ENCODE measurements at regions not wholly inside any gene's neighbourhood (a gene's known extent, or its start where the extent isn't known, plus 50 kb on each side); places are given as distances from the start of the nearest gene placed in this dataset.
"Not testable (repeated sequence)": the region's sequence is repeated elsewhere in the genome, so short reads cannot be mapped to it uniquely, and the experiment has no call there.

DNA sequence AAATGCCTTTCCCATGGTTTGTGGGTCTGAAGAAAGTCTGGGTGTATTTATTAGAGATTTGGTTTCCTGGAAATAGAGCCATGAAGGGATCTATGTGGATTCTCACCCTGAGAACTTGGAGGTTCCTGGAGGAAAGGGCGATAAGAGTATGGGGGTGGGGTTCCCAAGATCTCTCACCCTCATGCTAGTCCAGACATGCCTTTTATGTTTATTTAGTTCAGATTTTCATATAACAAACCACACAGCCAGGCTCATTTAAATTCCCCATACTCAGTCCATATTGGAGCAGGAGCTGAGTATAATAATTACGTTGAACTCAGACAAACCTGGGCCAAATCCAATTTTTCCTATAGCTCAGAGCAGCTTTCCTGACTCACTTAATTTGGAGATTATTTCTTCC is 566.6 kb downstream of the GOLGA6L6 start:
- Histone ChIP-seq H3K4me3 (no peak overlapping the region), H3K27me3 (replicated peaks) (no peaks in the 10 kb centered on the region), H3K27ac (no peak overlapping the region), H3K36me3 (no peaks in the 10 kb centered on the region), H3K9me3 (replicated peaks) (no peaks in the 10 kb centered on the region), H3K4me1 (replicated peaks) (no peaks in the 10 kb centered on the region)
- DNase-seq (ENCODE audit: low read depth in 1 of 2, low spot score in 2 of 2), result no peak

DNA sequence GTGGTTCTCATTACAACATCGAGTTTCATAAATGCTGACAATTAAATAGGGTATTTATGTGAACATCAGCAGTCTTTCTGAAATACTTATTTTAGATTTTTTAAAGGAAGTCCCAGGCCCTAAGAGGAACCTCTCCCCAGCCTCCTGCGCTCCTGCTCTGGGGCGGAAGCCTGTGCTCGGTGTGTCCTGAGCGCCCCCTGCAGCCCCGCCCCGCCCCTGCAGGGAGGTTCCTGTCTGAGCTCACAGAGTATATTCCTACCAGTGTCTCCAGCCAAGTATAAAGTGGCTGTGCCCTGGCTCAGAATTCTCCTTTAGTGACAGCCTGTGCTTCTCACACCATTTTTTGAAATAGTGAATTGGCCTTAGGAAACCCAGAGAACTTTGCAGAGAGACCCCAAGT is 567.9 kb downstream of the GOLGA6L6 start:
- no peak overlapping the region for H3K4me3 ChIP-seq
- H3K9me3 ChIP-seq (replicated peaks), result no peaks in the 10 kb centered on the region
- no peak for DNase-seq (ENCODE audit: low read depth in 1 of 2, low spot score in 2 of 2)
- no peaks in the 10 kb centered on the region for H3K36me3 ChIP-seq
- no peaks in the 10 kb centered on the region for H3K4me1 ChIP-seq (replicated peaks)
- no peak overlapping the region for H3K27ac ChIP-seq
- H3K27me3 ChIP-seq (replicated peaks), result no peaks in the 10 kb centered on the region

DNA sequence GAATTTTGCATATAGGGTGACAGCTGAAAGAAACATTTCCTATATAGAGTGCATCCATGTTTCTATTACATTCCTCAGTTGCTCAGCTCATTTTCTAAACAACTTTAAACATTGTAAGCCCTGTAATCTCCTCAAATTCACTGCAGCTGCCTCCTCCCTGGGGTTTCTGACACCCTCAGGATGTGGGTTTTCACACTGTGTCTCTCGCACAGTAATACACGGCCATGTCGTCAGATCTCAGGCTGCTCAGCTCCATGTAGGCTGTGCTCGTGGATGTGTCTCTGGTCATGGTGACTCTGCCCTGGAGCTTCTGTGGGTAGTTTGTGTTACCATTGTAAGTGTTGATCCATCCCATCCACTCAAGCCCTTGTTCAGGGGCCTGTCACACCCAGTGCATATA is 569.0 kb downstream of the GOLGA6L6 start:
- not testable (repeated sequence) for H3K4me3 ChIP-seq; DNase-seq (ENCODE audit: low read depth in 1 of 2, low spot score in 2 of 2); H3K27me3 ChIP-seq (replicated peaks); H3K27ac ChIP-seq; H3K4me1 ChIP-seq (replicated peaks); H3K9me3 ChIP-seq (replicated peaks); H3K36me3 ChIP-seq

DNA sequence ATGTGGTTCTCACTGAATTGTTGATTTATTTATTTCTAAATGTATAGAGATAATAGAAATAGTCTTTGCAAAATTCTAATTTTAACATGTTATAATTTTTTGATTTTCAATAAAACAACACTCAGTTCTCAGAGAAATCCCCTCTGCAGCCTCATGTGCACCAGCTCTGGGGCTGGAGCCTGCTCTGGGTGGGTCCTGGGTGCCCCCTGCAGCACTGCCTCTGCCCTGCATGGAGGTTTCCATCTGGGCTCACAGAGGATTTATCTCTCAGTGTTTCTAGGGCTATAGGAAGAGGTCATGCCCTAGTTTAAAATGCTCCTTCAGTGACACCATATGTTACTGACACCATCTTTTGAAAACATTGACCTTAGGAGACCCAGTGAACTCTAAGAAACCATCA is 576.0 kb downstream of the GOLGA6L6 start:
- H3K27ac ChIP-seq; DNase-seq (ENCODE audit: low read depth in 1 of 2, low spot score in 2 of 2); H3K4me1 ChIP-seq (replicated peaks); H3K9me3 ChIP-seq (replicated peaks); H3K4me3 ChIP-seq; H3K27me3 ChIP-seq (replicated peaks); H3K36me3 ChIP-seq: not testable (repeated sequence)

DNA sequence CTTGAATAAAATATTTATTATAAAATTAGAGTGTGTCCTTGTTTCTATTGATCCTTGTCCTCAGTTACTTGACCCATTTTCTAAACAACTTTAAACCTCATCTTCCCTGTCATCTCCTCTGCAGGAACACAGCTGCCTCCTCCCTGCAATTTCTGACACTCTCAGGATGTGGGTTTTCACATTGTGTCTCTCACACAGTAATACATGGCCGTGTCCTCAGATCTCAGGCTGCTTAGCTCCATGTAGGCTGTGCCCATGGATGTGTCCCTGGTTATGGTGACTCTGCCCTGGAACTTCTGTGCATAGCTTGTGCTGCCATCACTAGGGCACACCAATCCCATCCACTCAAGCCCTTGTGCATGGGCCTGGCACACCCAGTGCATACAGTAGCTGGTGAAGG is 577.1 kb downstream of the GOLGA6L6 start:
- not testable (repeated sequence) for H3K4me1 ChIP-seq (replicated peaks); H3K27me3 ChIP-seq (replicated peaks); H3K4me3 ChIP-seq; H3K36me3 ChIP-seq; DNase-seq (ENCODE audit: low read depth in 1 of 2, low spot score in 2 of 2); H3K9me3 ChIP-seq (replicated peaks); H3K27ac ChIP-seq

DNA sequence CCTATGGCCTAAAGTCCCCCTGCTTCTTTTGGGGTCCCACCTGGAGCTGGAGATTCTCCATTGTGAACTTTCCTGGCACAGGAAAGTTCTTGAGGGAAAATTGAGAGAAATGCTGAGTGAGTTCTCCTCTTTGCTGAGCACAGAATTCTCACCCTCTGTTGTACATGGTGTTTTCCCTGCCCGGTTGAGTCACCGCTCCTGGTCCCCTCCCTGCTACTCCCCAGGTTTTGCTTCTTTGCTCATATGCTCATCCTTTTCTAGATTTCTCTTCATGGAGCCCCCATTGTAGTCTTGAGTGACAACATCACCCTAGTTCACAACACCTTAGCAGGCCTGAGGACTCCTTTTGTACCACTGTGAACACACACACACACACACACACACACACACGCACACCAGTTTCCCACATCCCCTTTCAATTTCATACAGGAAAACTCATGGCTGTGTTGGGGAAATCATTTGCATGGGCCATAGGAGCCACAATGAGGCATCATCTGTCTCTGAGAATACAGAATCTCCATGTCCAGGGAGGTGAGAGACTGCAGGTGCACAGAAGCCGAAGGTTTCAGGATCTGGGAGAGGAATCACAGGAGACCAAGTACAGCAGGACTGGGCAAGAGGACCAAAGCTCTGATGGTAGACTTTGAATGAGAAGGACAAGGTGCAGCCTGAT is 585.3 kb downstream of the GOLGA6L6 start:
- H3K4me3 ChIP-seq, result no peak overlapping the region
- no peaks in the 10 kb centered on the region for H3K27me3 ChIP-seq (replicated peaks)
- H3K36me3 ChIP-seq, result no peaks in the 10 kb centered on the region
- no peak overlapping the region for H3K27ac ChIP-seq
- H3K4me1 ChIP-seq (replicated peaks), result no peaks in the 10 kb centered on the region
- no peaks in the 10 kb centered on the region for H3K9me3 ChIP-seq (replicated peaks)
- no peak for DNase-seq (ENCODE audit: low read depth in 1 of 2, low spot score in 2 of 2)

DNA sequence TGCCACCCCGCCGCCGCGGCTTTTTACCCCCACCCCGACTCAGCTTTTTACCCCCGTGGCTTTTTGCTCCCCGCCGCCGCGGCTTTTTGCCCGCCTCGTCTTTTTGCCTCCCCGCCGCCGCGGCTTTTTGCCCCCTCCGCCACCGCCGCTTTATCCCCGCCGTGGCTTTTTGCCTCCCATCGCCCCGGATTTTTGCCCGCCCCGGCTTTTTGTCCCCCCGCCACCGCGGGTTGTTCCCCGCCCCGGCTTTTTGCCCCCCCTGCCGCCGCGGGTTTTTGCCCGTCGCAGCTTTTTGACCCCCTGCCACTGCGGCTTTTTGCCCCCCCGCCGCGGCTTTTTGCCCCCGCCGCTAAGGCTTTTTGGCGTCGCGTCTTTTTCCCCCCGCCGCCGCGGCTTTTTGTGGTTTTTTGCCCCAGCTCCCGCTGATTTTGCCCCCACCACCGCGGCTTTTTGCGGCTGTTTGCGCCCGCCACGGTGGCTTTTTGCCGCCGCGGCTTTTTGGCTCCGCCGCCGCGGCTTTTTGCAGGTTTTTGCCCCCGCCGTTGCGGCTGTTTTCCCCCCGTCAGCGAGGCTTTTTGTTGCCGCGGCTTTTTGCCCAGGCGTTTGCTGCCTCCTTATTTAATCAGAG is 597.2 kb downstream of the GOLGA6L6 start:
- H3K27ac ChIP-seq, result no peak overlapping the region
- H3K27me3 ChIP-seq (replicated peaks), result no peaks in the 10 kb centered on the region
- no peaks in the 10 kb centered on the region for H3K9me3 ChIP-seq (replicated peaks)
- H3K4me1 ChIP-seq (replicated peaks), result no peaks in the 10 kb centered on the region
- no peak overlapping the region for H3K4me3 ChIP-seq
- DNase-seq (ENCODE audit: low read depth in 1 of 2, low spot score in 2 of 2), result no peak
- no peaks in the 10 kb centered on the region for H3K36me3 ChIP-seq

DNA sequence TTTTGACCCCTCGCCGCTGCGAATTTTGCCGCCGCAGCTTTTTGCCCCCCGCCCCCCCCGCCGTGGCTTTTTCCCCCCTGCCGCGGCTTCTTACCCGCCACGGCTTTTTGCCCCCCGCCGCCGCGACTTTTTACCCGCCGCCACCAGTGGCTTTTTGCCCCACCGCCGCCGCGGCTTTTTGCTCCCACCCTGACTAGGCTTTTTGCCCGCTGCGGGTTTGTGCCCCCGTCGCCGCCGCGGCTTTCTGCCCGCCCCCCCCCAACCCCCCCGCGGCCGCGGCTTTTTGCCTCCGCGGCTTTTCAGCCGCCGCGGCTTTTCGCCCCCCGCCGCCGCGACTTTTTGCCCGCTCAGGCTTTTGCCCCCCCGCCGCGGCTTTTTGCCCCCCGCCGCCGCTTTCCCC is 598.1 kb downstream of the GOLGA6L6 start:
- no peak for DNase-seq (ENCODE audit: low read depth in 1 of 2, low spot score in 2 of 2)
- H3K27me3 ChIP-seq (replicated peaks), result no peaks in the 10 kb centered on the region
- H3K4me3 ChIP-seq, result no peak overlapping the region
- no peak overlapping the region for H3K27ac ChIP-seq
- no peaks in the 10 kb centered on the region for H3K9me3 ChIP-seq (replicated peaks)
- no peaks in the 10 kb centered on the region for H3K4me1 ChIP-seq (replicated peaks)
- no peaks in the 10 kb centered on the region for H3K36me3 ChIP-seq

DNA sequence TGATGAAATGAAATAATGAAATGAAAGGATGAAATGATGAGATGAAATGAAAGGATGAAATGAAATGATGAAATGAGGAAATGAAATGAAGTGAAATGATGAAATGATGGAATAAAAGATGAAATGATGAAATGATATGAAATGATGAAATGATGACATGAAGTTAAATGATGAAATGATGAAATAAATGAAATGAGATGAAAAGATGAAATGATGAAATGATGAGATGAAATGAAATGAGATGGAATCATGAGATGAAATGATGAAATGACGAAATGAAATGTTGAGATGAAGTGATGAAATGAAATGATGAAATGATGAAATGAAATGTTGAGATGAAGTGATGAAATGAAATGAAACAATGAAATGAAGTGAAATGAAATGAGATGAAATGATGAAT is 638.3 kb downstream of the GOLGA6L6 start:
- H3K27ac ChIP-seq; H3K4me3 ChIP-seq; H3K36me3 ChIP-seq; H3K9me3 ChIP-seq (replicated peaks); H3K27me3 ChIP-seq (replicated peaks); DNase-seq (ENCODE audit: low read depth in 1 of 2, low spot score in 2 of 2); H3K4me1 ChIP-seq (replicated peaks): not testable (repeated sequence)

DNA sequence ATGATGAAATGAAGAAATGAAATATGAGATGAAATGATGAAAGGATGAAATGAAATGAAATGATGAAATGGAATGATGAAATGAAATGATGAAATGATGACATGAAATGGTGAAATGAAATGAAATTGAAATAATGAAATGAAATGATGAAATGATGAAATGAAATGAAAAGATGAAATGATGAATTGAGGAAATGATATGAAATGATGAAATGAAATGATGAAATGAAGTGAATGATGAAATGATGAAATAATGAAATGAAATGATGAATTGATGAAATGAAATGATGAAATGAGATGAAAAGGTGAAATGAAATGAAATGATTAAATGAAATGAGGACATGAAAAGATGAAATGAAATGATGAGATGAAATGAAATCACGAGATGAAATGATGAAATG is 639.2 kb downstream of the GOLGA6L6 start:
- not testable (repeated sequence) for H3K4me1 ChIP-seq (replicated peaks); H3K27ac ChIP-seq; H3K36me3 ChIP-seq; H3K27me3 ChIP-seq (replicated peaks); H3K4me3 ChIP-seq; H3K9me3 ChIP-seq (replicated peaks); DNase-seq (ENCODE audit: low read depth in 1 of 2, low spot score in 2 of 2)

DNA sequence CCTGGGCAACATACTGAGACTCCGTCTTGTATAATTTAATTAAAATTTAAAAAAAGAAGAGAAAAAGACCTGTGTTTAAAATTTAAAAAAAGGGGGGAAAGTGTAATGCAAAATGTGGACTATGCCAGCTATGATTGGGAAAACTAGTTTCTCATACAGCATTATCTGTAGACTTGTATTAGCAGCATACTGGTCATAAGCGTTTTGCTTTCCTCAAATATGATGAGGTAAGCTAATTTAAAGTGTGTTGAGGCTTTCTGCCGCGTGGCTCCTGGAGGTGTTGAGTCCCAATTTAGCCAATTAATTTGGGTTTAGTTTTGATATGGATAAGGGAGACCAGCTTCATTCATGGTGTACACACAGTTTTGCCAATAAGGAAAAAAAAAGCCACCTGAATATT is 640.2 kb downstream of the GOLGA6L6 start:
- H3K9me3 ChIP-seq (replicated peaks); H3K27ac ChIP-seq; H3K4me1 ChIP-seq (replicated peaks); H3K4me3 ChIP-seq; H3K36me3 ChIP-seq; H3K27me3 ChIP-seq (replicated peaks); DNase-seq (ENCODE audit: low read depth in 1 of 2, low spot score in 2 of 2): not testable (repeated sequence)

DNA sequence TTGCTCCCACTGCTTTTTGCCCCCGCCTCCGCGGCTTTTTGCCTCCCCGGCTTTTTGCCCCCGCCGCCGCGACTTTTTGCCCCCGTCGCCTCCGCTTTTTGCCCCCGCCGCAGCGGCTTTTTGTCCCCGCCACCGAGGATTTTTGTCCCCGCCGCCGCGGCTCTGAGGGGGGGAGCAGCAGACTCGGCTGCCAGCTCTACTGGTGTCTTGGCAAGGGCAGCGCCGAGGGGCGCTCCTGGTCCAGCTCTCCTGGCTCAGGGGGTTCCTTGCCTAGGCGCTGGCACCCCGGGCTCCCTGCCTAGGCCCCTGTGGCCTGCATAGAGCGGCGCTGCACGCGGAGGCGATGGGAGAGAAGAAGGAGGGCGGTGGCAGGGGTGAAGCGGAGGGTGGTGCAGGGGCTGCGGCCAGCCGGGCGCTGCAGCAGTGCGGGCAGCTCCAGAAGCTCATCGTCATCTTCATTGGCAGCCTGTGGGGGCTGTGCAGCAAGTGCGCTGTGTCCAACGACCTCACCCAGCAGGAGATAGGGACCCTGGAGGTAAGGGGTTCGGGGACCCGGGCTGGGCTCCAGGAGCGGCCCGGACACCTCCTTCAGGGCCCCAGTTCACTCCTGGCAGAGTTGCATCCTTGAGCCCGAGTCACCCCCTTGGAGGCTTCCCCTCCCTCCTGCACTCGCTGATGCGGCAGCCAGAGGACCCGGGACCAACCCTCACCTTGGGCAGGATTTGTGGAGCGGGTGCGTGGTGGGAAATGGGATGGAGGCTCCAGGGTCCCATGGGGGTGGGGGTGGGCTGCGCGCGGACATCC is 642.4 kb downstream of the GOLGA6L6 start:
- no peaks in the 10 kb centered on the region for H3K36me3 ChIP-seq
- H3K4me3 ChIP-seq, result no peak overlapping the region
- H3K9me3 ChIP-seq (replicated peaks), result no peaks in the 10 kb centered on the region
- no peaks in the 10 kb centered on the region for H3K4me1 ChIP-seq (replicated peaks)
- H3K27ac ChIP-seq, result no peak overlapping the region
- no peak for DNase-seq (ENCODE audit: low read depth in 1 of 2, low spot score in 2 of 2)
- H3K27me3 ChIP-seq (replicated peaks), result no peaks in the 10 kb centered on the region

DNA sequence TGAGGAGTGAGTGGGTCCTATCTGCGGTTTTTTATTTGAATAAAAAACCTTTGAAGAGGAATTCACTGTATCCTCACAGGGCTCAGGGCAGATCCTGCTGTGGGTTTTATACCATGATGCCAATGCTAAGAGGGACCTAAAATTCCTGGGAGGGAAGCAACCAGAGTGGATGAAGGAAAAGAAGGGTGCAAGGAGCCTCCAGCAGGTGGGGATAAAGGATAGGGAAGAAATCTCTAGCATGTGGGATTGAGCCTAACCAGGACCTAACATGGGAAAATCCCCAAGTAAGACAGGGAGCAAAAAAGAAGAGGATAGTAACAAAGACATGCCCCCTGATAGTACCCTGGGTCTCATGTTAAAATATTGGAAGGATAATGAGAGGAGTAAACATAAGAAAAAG is 652.8 kb downstream of the GOLGA6L6 start:
- H3K9me3 ChIP-seq (replicated peaks); H3K27ac ChIP-seq; H3K4me1 ChIP-seq (replicated peaks); H3K4me3 ChIP-seq; DNase-seq (ENCODE audit: low read depth in 1 of 2, low spot score in 2 of 2); H3K36me3 ChIP-seq; H3K27me3 ChIP-seq (replicated peaks): not testable (repeated sequence)

DNA sequence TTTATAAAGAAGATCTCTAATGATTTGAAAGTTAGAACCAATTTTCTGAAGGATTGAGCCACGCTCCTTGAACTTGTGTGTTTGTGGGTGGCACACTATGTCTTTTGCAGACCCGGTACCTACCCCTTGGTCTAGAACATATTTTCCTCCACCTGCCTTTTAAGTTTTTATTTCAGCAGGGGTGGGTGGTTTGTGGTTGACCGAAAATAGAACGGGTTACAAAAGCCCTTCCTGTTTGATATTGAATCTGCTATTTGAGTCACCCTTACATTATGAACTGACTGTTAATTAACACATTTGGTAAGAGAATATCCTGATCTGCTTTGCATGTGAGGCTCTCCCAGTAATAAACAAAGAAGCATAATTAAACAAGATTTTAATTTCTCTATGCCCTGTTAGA is 697.5 kb downstream of the GOLGA6L6 start:
- H3K27ac ChIP-seq; H3K4me1 ChIP-seq (replicated peaks); H3K4me3 ChIP-seq; H3K27me3 ChIP-seq (replicated peaks); DNase-seq (ENCODE audit: low read depth in 1 of 2, low spot score in 2 of 2); H3K9me3 ChIP-seq (replicated peaks); H3K36me3 ChIP-seq: not testable (repeated sequence)

Data from SJSA1 (cell line).